ENCODE measurements at regions not wholly inside any gene's neighbourhood (a gene's known extent, or its start where the extent isn't known, plus 50 kb on each side); places are given as distances from the start of the nearest gene placed in this dataset.

GRCh38 chr4:106522839-106523238, 154.3 kb upstream of the GIMD1 start:
- H3K9me3 ChIP-seq (ENCODE audit: control insufficient read depth, low read length) = peaks cover 3% of the 10 kb centered on the region
- H3K27me3 ChIP-seq (replicated peaks; ENCODE audit: control insufficient read depth, insufficient read depth, low read length) = no peaks in the 10 kb centered on the region
- no peaks in the 10 kb centered on the region for H3K4me1 ChIP-seq (ENCODE audit: control insufficient read depth, insufficient read depth, low read length)
- no peak overlapping the region for H3K4me3 ChIP-seq (ENCODE audit: low read length)
- peak; percentile 25 for DNase-seq (ENCODE audit: low read depth)
- H3K36me3 ChIP-seq (ENCODE audit: control insufficient read depth, insufficient read depth, low read length, severe bottlenecking) = no peaks in the 10 kb centered on the region
- H3K9ac ChIP-seq (ENCODE audit: low read length) = no peak overlapping the region

GRCh38 chr4:106512706-106513105, 144.1 kb upstream of the GIMD1 start:
- no peaks in the 10 kb centered on the region for H3K36me3 ChIP-seq (ENCODE audit: control insufficient read depth, insufficient read depth, low read length, severe bottlenecking)
- no peak overlapping the region for H3K4me3 ChIP-seq (ENCODE audit: low read length)
- H3K9me3 ChIP-seq (ENCODE audit: control insufficient read depth, low read length) = no peaks in the 10 kb centered on the region
- no peaks in the 10 kb centered on the region for H3K27me3 ChIP-seq (replicated peaks; ENCODE audit: control insufficient read depth, insufficient read depth, low read length)
- DNase-seq (ENCODE audit: low read depth) = no peak
- H3K4me1 ChIP-seq (ENCODE audit: control insufficient read depth, insufficient read depth, low read length) = no peaks in the 10 kb centered on the region
- no peak overlapping the region for H3K9ac ChIP-seq (ENCODE audit: low read length)

- H3K9me3 ChIP-seq (ENCODE audit: control insufficient read depth, low read length) = no peaks in the 10 kb centered on the region
- H3K36me3 ChIP-seq (ENCODE audit: control insufficient read depth, insufficient read depth, low read length, severe bottlenecking) = no peaks in the 10 kb centered on the region
- no peak overlapping the region for H3K9ac ChIP-seq (ENCODE audit: low read length)
- H3K4me3 ChIP-seq (ENCODE audit: low read length) = no peak overlapping the region
- DNase-seq (ENCODE audit: low read depth) = no peak
- no peaks in the 10 kb centered on the region for H3K27me3 ChIP-seq (replicated peaks; ENCODE audit: control insufficient read depth, insufficient read depth, low read length)
- H3K4me1 ChIP-seq (ENCODE audit: control insufficient read depth, insufficient read depth, low read length) = no peaks in the 10 kb centered on the region
Observed at GRCh38 chr4:106507440-106507839, 138.9 kb upstream of the GIMD1 start.

DNA sequence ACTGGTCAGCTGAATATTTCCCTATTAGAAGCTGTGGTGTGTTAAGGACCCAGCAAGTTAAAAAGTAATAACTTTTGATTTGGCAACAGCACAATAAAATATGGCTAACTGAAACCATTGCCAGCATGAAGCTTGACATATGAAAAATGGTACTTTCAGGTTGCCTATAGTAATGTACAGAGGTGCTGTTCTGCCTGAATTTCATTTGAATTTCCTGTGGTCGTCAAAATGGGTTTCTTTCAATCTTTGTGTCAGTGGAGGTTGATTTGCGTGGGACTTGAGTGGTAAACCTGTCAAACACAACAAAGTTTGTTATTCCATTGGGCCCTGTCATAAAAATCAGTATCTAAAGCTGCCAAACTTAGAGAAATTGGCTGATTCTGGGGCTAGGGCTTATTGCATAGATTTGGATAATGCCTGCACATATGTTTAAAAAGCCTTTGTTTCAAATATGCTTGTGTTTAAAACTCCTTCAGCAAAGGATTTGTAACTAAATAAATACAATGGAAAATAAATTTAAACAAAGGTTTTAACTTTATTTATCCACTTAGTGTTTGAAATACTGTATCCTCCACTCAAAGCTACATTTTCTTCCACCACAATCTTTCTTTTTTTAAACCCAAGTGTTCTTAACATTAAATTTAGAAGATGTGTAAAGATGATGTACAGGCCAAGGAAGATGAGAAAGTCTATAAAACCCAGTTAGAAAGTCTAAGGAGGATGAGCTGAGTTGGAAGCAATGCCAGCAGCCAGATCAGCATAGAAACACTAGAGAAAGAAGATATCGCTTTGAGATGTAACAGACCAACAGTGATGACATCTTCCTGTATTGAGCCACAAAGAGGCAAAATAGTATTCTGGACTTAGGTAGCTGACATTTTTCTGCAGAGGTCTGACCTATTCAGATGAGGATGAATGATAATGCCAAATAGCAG, 134.8 kb upstream of the GIMD1 start:
- no peaks in the 10 kb centered on the region for H3K36me3 ChIP-seq (ENCODE audit: control insufficient read depth, insufficient read depth, low read length, severe bottlenecking)
- no peak for DNase-seq (ENCODE audit: low read depth)
- H3K4me3 ChIP-seq (ENCODE audit: low read length) = no peak overlapping the region
- H3K9me3 ChIP-seq (ENCODE audit: control insufficient read depth, low read length) = no peaks in the 10 kb centered on the region
- no peak overlapping the region for H3K9ac ChIP-seq (ENCODE audit: low read length)
- H3K27me3 ChIP-seq (replicated peaks; ENCODE audit: control insufficient read depth, insufficient read depth, low read length) = no peaks in the 10 kb centered on the region
- no peaks in the 10 kb centered on the region for H3K4me1 ChIP-seq (ENCODE audit: control insufficient read depth, insufficient read depth, low read length)

DNA sequence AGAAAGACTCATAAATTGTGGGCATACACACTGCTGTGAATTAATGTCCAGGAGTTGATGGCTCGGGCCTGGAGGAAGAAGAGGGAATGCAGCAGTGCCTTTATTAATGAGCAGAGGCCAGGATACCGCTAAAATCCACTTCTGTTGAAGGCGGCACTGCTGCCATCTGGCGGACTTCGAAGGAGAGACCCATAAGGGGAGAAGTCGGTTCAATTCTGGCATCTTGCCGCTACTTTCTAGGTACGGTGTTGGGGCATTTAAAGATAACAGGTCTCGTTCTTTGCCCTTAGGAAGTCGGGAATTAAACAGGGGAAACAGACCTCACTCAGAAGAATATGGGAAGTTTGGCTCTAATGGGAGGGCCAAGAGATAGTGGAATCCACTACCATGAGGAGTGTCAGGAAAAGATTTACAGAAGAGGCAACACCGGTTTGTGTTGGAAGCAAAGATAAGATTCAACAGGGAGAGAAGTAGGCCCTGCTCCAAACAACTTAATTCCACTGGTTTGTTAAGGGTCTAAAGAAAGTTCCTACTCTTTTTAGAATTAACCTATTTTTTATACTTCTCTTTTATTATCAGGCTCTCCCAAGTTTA, 133.6 kb upstream of the GIMD1 start:
- Histone ChIP-seq H3K4me3 (ENCODE audit: low read length) (no peak overlapping the region), H3K9ac (ENCODE audit: low read length) (no peak overlapping the region)

GRCh38 chr4:106497271-106497670, 128.7 kb upstream of the GIMD1 start:
- Histone ChIP-seq H3K9ac (ENCODE audit: low read length) (no peak overlapping the region), H3K4me3 (ENCODE audit: low read length) (no peak overlapping the region), H3K9me3 (ENCODE audit: control insufficient read depth, low read length) (no peaks in the 10 kb centered on the region), H3K36me3 (ENCODE audit: control insufficient read depth, insufficient read depth, low read length, severe bottlenecking) (no peaks in the 10 kb centered on the region), H3K27me3 (replicated peaks; ENCODE audit: control insufficient read depth, insufficient read depth, low read length) (no peaks in the 10 kb centered on the region), H3K4me1 (ENCODE audit: control insufficient read depth, insufficient read depth, low read length) (peaks cover 36% of the 10 kb centered on the region)
- peak; percentile 44 for DNase-seq (ENCODE audit: low read depth)

More for the DNA sequence above, 133.6 kb upstream of the GIMD1 start:
- H3K4me1 ChIP-seq (ENCODE audit: control insufficient read depth, insufficient read depth, low read length) = peaks cover 1% of the 10 kb centered on the region
- H3K27me3 ChIP-seq (replicated peaks; ENCODE audit: control insufficient read depth, insufficient read depth, low read length) = no peaks in the 10 kb centered on the region
- peak; percentile 79 for DNase-seq (ENCODE audit: low read depth)
- H3K9me3 ChIP-seq (ENCODE audit: control insufficient read depth, low read length) = no peaks in the 10 kb centered on the region
- H3K36me3 ChIP-seq (ENCODE audit: control insufficient read depth, insufficient read depth, low read length, severe bottlenecking) = no peaks in the 10 kb centered on the region

GRCh38 chr4:106496061-106496460, 127.5 kb upstream of the GIMD1 start:
- DNase-seq (ENCODE audit: low read depth) = no peak
- Histone ChIP-seq H3K27me3 (replicated peaks; ENCODE audit: control insufficient read depth, insufficient read depth, low read length) (no peaks in the 10 kb centered on the region), H3K4me3 (ENCODE audit: low read length) (peak overlapping the region; percentile 22)

GRCh38 chr4:106495476-106495875, 126.9 kb upstream of the GIMD1 start:
- H3K4me3 ChIP-seq (ENCODE audit: low read length) = peak overlapping the region; percentile 22
- no peak for DNase-seq (ENCODE audit: low read depth)
- peaks cover 36% of the 10 kb centered on the region for H3K4me1 ChIP-seq (ENCODE audit: control insufficient read depth, insufficient read depth, low read length)
- no peak overlapping the region for H3K9ac ChIP-seq (ENCODE audit: low read length)
- no peaks in the 10 kb centered on the region for H3K36me3 ChIP-seq (ENCODE audit: control insufficient read depth, insufficient read depth, low read length, severe bottlenecking)
- no peaks in the 10 kb centered on the region for H3K27me3 ChIP-seq (replicated peaks; ENCODE audit: control insufficient read depth, insufficient read depth, low read length)
- no peaks in the 10 kb centered on the region for H3K9me3 ChIP-seq (ENCODE audit: control insufficient read depth, low read length)

More at GRCh38 chr4:106496061-106496460, 127.5 kb upstream of the GIMD1 start:
- Histone ChIP-seq H3K4me1 (ENCODE audit: control insufficient read depth, insufficient read depth, low read length) (peaks cover 36% of the 10 kb centered on the region), H3K36me3 (ENCODE audit: control insufficient read depth, insufficient read depth, low read length, severe bottlenecking) (no peaks in the 10 kb centered on the region), H3K9ac (ENCODE audit: low read length) (no peak overlapping the region), H3K9me3 (ENCODE audit: control insufficient read depth, low read length) (no peaks in the 10 kb centered on the region)

DNA sequence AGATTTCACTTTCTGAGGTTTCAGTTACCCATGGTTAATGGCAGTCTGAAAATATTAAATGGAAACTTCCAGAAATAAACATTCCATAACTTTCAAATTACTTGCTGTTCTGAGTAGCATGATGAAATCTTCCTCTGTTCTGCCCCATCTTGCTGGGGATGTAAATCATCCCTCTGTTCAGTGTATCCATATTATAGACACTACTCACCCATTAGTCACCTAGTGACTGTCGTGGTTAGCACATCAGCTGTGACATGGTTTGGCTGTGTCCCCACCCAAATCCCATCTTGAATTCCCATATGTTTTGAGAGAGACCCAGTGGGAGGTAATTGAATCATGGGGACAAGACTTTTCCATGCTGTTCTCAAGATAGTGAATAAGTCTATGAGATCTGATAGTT, 125.5 kb upstream of the GIMD1 start:
- no peak overlapping the region for H3K9ac ChIP-seq (ENCODE audit: low read length)
- no peaks in the 10 kb centered on the region for H3K36me3 ChIP-seq (ENCODE audit: control insufficient read depth, insufficient read depth, low read length, severe bottlenecking)
- H3K9me3 ChIP-seq (ENCODE audit: control insufficient read depth, low read length) = no peaks in the 10 kb centered on the region
- peak; percentile 24 for DNase-seq (ENCODE audit: low read depth)
- peaks cover 36% of the 10 kb centered on the region for H3K4me1 ChIP-seq (ENCODE audit: control insufficient read depth, insufficient read depth, low read length)
- no peak overlapping the region for H3K4me3 ChIP-seq (ENCODE audit: low read length)
- H3K27me3 ChIP-seq (replicated peaks; ENCODE audit: control insufficient read depth, insufficient read depth, low read length) = no peaks in the 10 kb centered on the region

DNA sequence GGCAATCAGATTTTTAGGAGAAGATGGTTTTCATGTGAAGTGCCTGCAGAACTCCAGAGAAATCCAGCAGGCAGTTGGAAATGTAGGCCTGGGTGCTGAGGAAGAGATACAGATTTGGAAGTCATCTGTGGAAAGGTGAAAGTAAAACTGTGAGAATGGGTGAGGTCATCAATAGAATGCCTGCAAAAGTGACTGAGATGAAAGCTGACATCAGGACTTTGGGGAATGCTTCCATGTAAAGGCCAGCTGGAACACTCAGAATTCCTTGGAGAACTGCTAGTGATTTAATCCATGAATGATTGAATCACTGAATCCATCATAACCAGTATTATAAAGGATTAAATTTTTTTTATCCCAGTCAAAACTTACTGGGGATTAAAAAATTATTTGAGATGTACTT, 124.5 kb upstream of the GIMD1 start:
- Histone ChIP-seq H3K4me3 (ENCODE audit: low read length) (no peak overlapping the region), H3K9ac (ENCODE audit: low read length) (no peak overlapping the region), H3K36me3 (ENCODE audit: control insufficient read depth, insufficient read depth, low read length, severe bottlenecking) (no peaks in the 10 kb centered on the region), H3K4me1 (ENCODE audit: control insufficient read depth, insufficient read depth, low read length) (peaks cover 36% of the 10 kb centered on the region), H3K27me3 (replicated peaks; ENCODE audit: control insufficient read depth, insufficient read depth, low read length) (no peaks in the 10 kb centered on the region), H3K9me3 (ENCODE audit: control insufficient read depth, low read length) (no peaks in the 10 kb centered on the region)
- DNase-seq (ENCODE audit: low read depth) = no peak

GRCh38 chr4:106486533-106486932, 118.0 kb upstream of the GIMD1 start:
- H3K27me3 ChIP-seq (replicated peaks; ENCODE audit: control insufficient read depth, insufficient read depth, low read length) = no peaks in the 10 kb centered on the region
- DNase-seq (ENCODE audit: low read depth) = no peak
- H3K9me3 ChIP-seq (ENCODE audit: control insufficient read depth, low read length) = no peaks in the 10 kb centered on the region
- peaks cover 9% of the 10 kb centered on the region for H3K4me1 ChIP-seq (ENCODE audit: control insufficient read depth, insufficient read depth, low read length)
- H3K9ac ChIP-seq (ENCODE audit: low read length) = no peak overlapping the region
- H3K36me3 ChIP-seq (ENCODE audit: control insufficient read depth, insufficient read depth, low read length, severe bottlenecking) = no peaks in the 10 kb centered on the region
- H3K4me3 ChIP-seq (ENCODE audit: low read length) = no peak overlapping the region

Measured in adipocyte (in vitro differentiated cells).